ENCODE measurements at regions not wholly inside any gene's neighbourhood (a gene's known extent, or its start where the extent isn't known, plus 50 kb on each side); places are given as distances from the start of the nearest gene placed in this dataset.

GRCh38 chr9:18245911-18246310, 228.0 kb upstream of the ADAMTSL1 start:
- TF ChIP-seq CTCF (conservative IDR thresholded peaks at IDR 0.05; ENCODE audit: low read depth, low read length): no peak
- TF ChIP-seq EZH2 (IDR thresholded peaks at IDR 0.05; ENCODE audit: low read length, unreplicated experiment): no peak
- TF ChIP-seq EZH2phosphoT487 (IDR thresholded peaks at IDR 0.05; ENCODE audit: borderline replicate concordance, low read length): no peak
